OCI-LY1 (cell line): ENCODE measurements at regions not wholly inside any gene's neighbourhood (a gene's known extent, or its start where the extent isn't known, plus 50 kb on each side); places are given as distances from the start of the nearest gene placed in this dataset.

Experiments used
- H2AFZ ChIP-seq: fragments of 200-600 bp; sonication (generic), shearing (Covaris generic); 2 replicates; pipeline ENCODE4 v1.6.0; 2014; ENCODE audit warnings: antibody characterized with exemption, mild to moderate bottlenecking, low read length
- H3F3A ChIP-seq: fragments of 200-600 bp; sonication (generic), shearing (Covaris generic); 2 replicates; pipeline ENCODE4 v1.6.0; 2014; ENCODE audit warnings: mild to moderate bottlenecking, antibody characterized with exemption, low read length, moderate library complexity; ENCODE audit not compliant: insufficient read depth
- H3K27ac ChIP-seq: fragments of 200-600 bp; sonication (generic); 2 replicates; pipeline ENCODE4 v1.5.1; 2014; ENCODE audit warnings: low read length, mixed run types, mild to moderate bottlenecking, low read depth; ENCODE audit not compliant: poor library complexity, severe bottlenecking
- H3K27me3 ChIP-seq: fragments of 200-600 bp; sonication (generic); 2 replicates; pipeline ENCODE4 v1.6.0; 2014; ENCODE audit warnings: antibody characterized with exemption, mild to moderate bottlenecking, low read length, moderate library complexity; ENCODE audit not compliant: insufficient read depth
- H3K36me3 ChIP-seq: fragments of 200-600 bp; sonication (generic); 2 replicates; pipeline ENCODE4 v1.6.1; 2014; ENCODE audit warnings: mild to moderate bottlenecking, antibody characterized with exemption, low read length, moderate library complexity, mixed read lengths; ENCODE audit not compliant: insufficient read depth
- H3K4me1 ChIP-seq: fragments of 200-600 bp; sonication (generic); 2 replicates; pipeline ENCODE4 v1.5.1; 2014; ENCODE audit warnings: mild to moderate bottlenecking, low read length, moderate library complexity; ENCODE audit not compliant: insufficient read depth, severe bottlenecking
- H3K4me2 ChIP-seq: fragments of 200-600 bp; sonication (generic), shearing (Covaris generic); 2 replicates; pipeline ENCODE4 v1.6.1; 2014; ENCODE audit warnings: low read length
- H3K4me3 ChIP-seq: fragments of 200-600 bp; sonication (generic); 2 replicates; pipeline ENCODE4 v1.5.1; 2014; ENCODE audit warnings: low read length, low read depth, mild to moderate bottlenecking, mixed read lengths; ENCODE audit not compliant: poor library complexity, severe bottlenecking
- H3K79me2 ChIP-seq: fragments of 200-600 bp; shearing (Covaris generic); 2 replicates; pipeline ENCODE4 v1.6.1; 2016; ENCODE audit warnings: mixed run types, low read length, mixed read lengths; ENCODE audit not compliant: insufficient read depth
- H3K9ac ChIP-seq: fragments of 200-600 bp; sonication (generic), shearing (Covaris generic); 2 replicates; pipeline ENCODE4 v1.6.1; 2014; ENCODE audit warnings: mild to moderate bottlenecking, low read length, mixed read lengths
- H3K9me2 ChIP-seq: fragments of 200-600 bp; sonication (generic), shearing (Covaris generic); 2 replicates; pipeline ENCODE4 v1.6.1; 2014; ENCODE audit warnings: low read depth, mild to moderate bottlenecking, low read length, mixed read lengths
- H3K9me3 ChIP-seq: fragments of 200-600 bp; shearing (Covaris generic); 2 replicates; pipeline ENCODE4 v1.6.1; 2014; ENCODE audit warnings: low read length, mixed read lengths
- H4K20me1 ChIP-seq: fragments of 200-600 bp; sonication (generic), shearing (Covaris generic); 2 replicates; pipeline ENCODE4 v1.6.0; 2016; ENCODE audit warnings: mild to moderate bottlenecking, low read length; ENCODE audit not compliant: insufficient read depth
- EZH2 ChIP-seq: fragments of 200-600 bp; sonication (generic), shearing (Covaris generic); IDR thresholded peaks from 2 replicates; pipeline ENCODE4 v1.8.0; 2017; ENCODE audit warnings: borderline replicate concordance, mixed run types, mild to moderate bottlenecking, antibody characterized with exemption, low read length, moderate library complexity, mixed read lengths
- TF ChIP-seq, protein P1 (sequence below): fragments of 200-600 bp; sonication (generic), shearing (Covaris generic); IDR thresholded peaks from 2 replicates; pipeline ENCODE4 v1.5.1; 2017; ENCODE audit warnings: mild to moderate bottlenecking, antibody characterized with exemption, low read length, moderate library complexity, mixed read lengths

GRCh38 chr3:64972793-64973192, 285.0 kb upstream of the ADAMTS9 start:
- H3K4me1 ChIP-seq: no peaks in the 10 kb centered on the region
- H3K27me3 ChIP-seq: no peaks in the 10 kb centered on the region
- H3K36me3 ChIP-seq: no peaks in the 10 kb centered on the region
- H3K4me2 ChIP-seq: no peak overlapping the region
- no peak overlapping the region for H2AFZ ChIP-seq
- no peaks in the 10 kb centered on the region for H3K79me2 ChIP-seq
- no peaks in the 10 kb centered on the region for H3F3A ChIP-seq
- no peak overlapping the region for H3K9ac ChIP-seq
- H3K4me3 ChIP-seq: no peak overlapping the region
- H3K9me3 ChIP-seq: no peaks in the 10 kb centered on the region
- H4K20me1 ChIP-seq: no peaks in the 10 kb centered on the region
- TF ChIP-seq, protein P1, sequence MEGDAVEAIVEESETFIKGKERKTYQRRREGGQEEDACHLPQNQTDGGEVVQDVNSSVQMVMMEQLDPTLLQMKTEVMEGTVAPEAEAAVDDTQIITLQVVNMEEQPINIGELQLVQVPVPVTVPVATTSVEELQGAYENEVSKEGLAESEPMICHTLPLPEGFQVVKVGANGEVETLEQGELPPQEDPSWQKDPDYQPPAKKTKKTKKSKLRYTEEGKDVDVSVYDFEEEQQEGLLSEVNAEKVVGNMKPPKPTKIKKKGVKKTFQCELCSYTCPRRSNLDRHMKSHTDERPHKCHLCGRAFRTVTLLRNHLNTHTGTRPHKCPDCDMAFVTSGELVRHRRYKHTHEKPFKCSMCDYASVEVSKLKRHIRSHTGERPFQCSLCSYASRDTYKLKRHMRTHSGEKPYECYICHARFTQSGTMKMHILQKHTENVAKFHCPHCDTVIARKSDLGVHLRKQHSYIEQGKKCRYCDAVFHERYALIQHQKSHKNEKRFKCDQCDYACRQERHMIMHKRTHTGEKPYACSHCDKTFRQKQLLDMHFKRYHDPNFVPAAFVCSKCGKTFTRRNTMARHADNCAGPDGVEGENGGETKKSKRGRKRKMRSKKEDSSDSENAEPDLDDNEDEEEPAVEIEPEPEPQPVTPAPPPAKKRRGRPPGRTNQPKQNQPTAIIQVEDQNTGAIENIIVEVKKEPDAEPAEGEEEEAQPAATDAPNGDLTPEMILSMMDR: no peak
- TF ChIP-seq EZH2: no peak
- no peaks in the 10 kb centered on the region for H3K9me2 ChIP-seq
- H3K27ac ChIP-seq: no peak overlapping the region

- no peaks in the 10 kb centered on the region for H3K4me1 ChIP-seq
- no peaks in the 10 kb centered on the region for H3K27me3 ChIP-seq
- H3K36me3 ChIP-seq: no peaks in the 10 kb centered on the region
- H3K9me2 ChIP-seq: no peaks in the 10 kb centered on the region
- no peaks in the 10 kb centered on the region for H3F3A ChIP-seq
- no peak overlapping the region for H2AFZ ChIP-seq
- H3K4me3 ChIP-seq: no peak overlapping the region
- H3K79me2 ChIP-seq: no peaks in the 10 kb centered on the region
- no peaks in the 10 kb centered on the region for H4K20me1 ChIP-seq
- TF ChIP-seq, protein P1: no peak
- no peak overlapping the region for H3K27ac ChIP-seq
- no peak overlapping the region for H3K9ac ChIP-seq
- H3K4me2 ChIP-seq: no peak overlapping the region
- no peaks in the 10 kb centered on the region for H3K9me3 ChIP-seq
These were observed 283.8 kb upstream of the ADAMTS9 start for GRCh38 chr3:64971602-64972001.

GRCh38 chr3:64970634-64971033, 282.8 kb upstream of the ADAMTS9 start:
- H3F3A ChIP-seq: no peaks in the 10 kb centered on the region
- H3K9me3 ChIP-seq: no peaks in the 10 kb centered on the region
- H2AFZ ChIP-seq: no peak overlapping the region
- no peaks in the 10 kb centered on the region for H3K4me1 ChIP-seq
- H3K9ac ChIP-seq: no peak overlapping the region
- H3K36me3 ChIP-seq: no peaks in the 10 kb centered on the region
- no peaks in the 10 kb centered on the region for H3K9me2 ChIP-seq
- H3K79me2 ChIP-seq: no peaks in the 10 kb centered on the region
- no peak overlapping the region for H3K27ac ChIP-seq
- H3K4me3 ChIP-seq: no peak overlapping the region
- no peaks in the 10 kb centered on the region for H4K20me1 ChIP-seq
- no peak overlapping the region for H3K4me2 ChIP-seq
- H3K27me3 ChIP-seq: no peaks in the 10 kb centered on the region
- TF ChIP-seq, protein P1: no peak
- TF ChIP-seq EZH2: no peak
